Psoas muscle (tissue), 7 donors: ENCODE measurements at regions not wholly inside any gene's neighbourhood (a gene's known extent, or its start where the extent isn't known, plus 50 kb on each side); places are given as distances from the start of the nearest gene placed in this dataset.

Experiments used
- ATAC-seq, 4 donors: fragments of 200-7000 bp; cut with Tn5 transposase; one replicate each; pipeline ENCODE4 v1.9.1; 2020; ENCODE audit warnings: moderate library complexity in 3 of 4, mild to moderate bottlenecking in 2 of 4
- DNase-seq, 2 donors: peaks; one replicate each; pipeline ENCODE4 v3.0.0-alpha.2; 2020
- H3K27ac ChIP-seq: fragments of 200-600 bp; one replicate; pipeline ENCODE4 v1.8.0; 2022
- H3K27me3 ChIP-seq, 3 donors: fragments of 200-600 bp in 1 of 3; one replicate each; pipeline versions ENCODE4 v1.6.1 to v1.8.0; 2013 to 2022; ENCODE audit warnings: low read length in 2 of 3, mild to moderate bottlenecking in 2 of 3, moderate library complexity in 1 of 3; ENCODE audit not compliant: insufficient read depth in 3 of 3
- H3K36me3 ChIP-seq, 2 donors: fragments of 200-600 bp in 1 of 2; one replicate each; pipeline versions ENCODE4 v1.6.1 to v1.8.0; 2013 to 2022; ENCODE audit warnings: low read depth in 1 of 2, mild to moderate bottlenecking in 1 of 2, moderate library complexity in 1 of 2; ENCODE audit not compliant: insufficient read depth in 1 of 2
- H3K4me1 ChIP-seq: fragments of 200-600 bp; one replicate; pipeline ENCODE4 v1.8.0; 2022
- H3K4me3 ChIP-seq: fragments of 200-600 bp; one replicate; pipeline ENCODE4 v1.8.0; 2022; ENCODE audit warnings: mild to moderate bottlenecking
- H3K9me3 ChIP-seq: fragments of 200-600 bp; one replicate; pipeline ENCODE4 v1.8.0; 2022
- CTCF ChIP-seq: fragments of 200-600 bp; IDR thresholded peaks from one replicate; pipeline ENCODE4 v1.8.0; 2022; ENCODE audit warnings: antibody characterized with exemption
- WGBS, 3 donors: extraction: QIAGEN DNeasy Blood & Tissue Kit; methylation state at CpG; one replicate each; pipeline versions ENCODE4 v1.1.6 to v1.1.7; 2013; 5-methylcytosine and 5-hydroxymethylcytosine counted together
- intact Hi-C, 2 donors: fragments of 100-400 bp; cut with DNase I; formaldehyde crosslinking; loops; one replicate each; pipeline versions ENCODE4 v1.11.0 to v1.14.2; 2022
- donor health status: healthy with polysubstance abuse.
- donor health status: DM: no; HTN: no; CAD: no; lungs with moderate emphysema.
- donor health status: Bipolar disorder and iron deficiency.
- donor health status: healthy.
- donor health status: DM: yes; HTN: yes; CAD: no.
- donor health status: DM: no; HTN: no; CAD: no.
- donor health status: DM: yes; HTN: yes; CAD: no.

- no peaks in the 10 kb centered on the region for H3K36me3 ChIP-seq
- no peak overlapping the region for H3K27ac ChIP-seq
- intact Hi-C loops: no loop called here
- ATAC-seq (no peak), DNase-seq (no peak)
- H3K9me3 ChIP-seq: no peaks in the 10 kb centered on the region
- H3K4me3 ChIP-seq: no peak overlapping the region
- TF ChIP-seq CTCF: no peak
- H3K4me1 ChIP-seq: no peaks in the 10 kb centered on the region
- 87 to 94% (median 92%) methylated on average over 8 of the region's 8 CpGs for WGBS, 3 donors
- H3K27me3 ChIP-seq: no peaks in the 10 kb centered on the region
These were observed 50.6 kb upstream of the C1QTNF9B start for GRCh38 chr13:23947893-23948292.

DNA sequence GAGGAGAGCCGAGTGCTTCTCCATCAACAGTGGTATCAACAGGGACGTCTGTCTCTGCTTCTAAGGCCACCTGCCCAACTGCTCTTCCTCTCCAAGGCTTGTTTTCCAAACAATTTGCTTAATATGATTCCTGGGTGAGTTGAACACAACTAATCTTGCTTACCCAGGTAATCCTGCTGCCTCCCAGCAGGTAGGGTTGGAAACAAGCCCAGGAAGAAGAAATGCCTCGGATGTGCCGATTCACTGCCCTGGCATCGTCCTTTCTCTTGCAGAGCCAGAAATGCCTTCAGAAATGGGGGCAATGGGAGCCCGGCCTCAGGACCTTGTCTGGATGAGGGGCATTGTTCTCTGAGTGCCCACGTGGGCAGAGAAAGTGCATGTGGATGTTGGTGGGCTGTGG, 51.9 kb upstream of the C1QTNF9B start:
- DNase-seq (no peak), ATAC-seq (no peak)
- WGBS, 3 donors: 79 to 84% (median 83%) methylated on average over 7 of the region's 7 CpGs
- no peak overlapping the region for H3K27ac ChIP-seq
- no peak for TF ChIP-seq CTCF
- no peaks in the 10 kb centered on the region for H3K9me3 ChIP-seq
- H3K27me3 ChIP-seq: peaks cover 0 to 3% (median 0%) of the 10 kb centered on the region in 3 donors
- H3K4me3 ChIP-seq: no peak overlapping the region
- intact Hi-C loops: no loop called here
- H3K4me1 ChIP-seq: no peaks in the 10 kb centered on the region
- H3K36me3 ChIP-seq: no peaks in the 10 kb centered on the region

GRCh38 chr13:23949736-23950135, 52.4 kb upstream of the C1QTNF9B start:
- DNase-seq: no peak
- no peaks in the 10 kb centered on the region for H3K36me3 ChIP-seq
- ATAC-seq: no peak
- no peaks in the 10 kb centered on the region for H3K4me1 ChIP-seq
- intact Hi-C loops: no loop called here
- 72 to 76% (median 75%) methylated on average over 4 of the region's 4 CpGs for WGBS, 3 donors
- no peak for TF ChIP-seq CTCF
- H3K9me3 ChIP-seq: no peaks in the 10 kb centered on the region
- H3K4me3 ChIP-seq: no peak overlapping the region
- no peak overlapping the region for H3K27ac ChIP-seq
- peaks cover 0 to 3% (median 0%) of the 10 kb centered on the region in 3 donors for H3K27me3 ChIP-seq

DNA sequence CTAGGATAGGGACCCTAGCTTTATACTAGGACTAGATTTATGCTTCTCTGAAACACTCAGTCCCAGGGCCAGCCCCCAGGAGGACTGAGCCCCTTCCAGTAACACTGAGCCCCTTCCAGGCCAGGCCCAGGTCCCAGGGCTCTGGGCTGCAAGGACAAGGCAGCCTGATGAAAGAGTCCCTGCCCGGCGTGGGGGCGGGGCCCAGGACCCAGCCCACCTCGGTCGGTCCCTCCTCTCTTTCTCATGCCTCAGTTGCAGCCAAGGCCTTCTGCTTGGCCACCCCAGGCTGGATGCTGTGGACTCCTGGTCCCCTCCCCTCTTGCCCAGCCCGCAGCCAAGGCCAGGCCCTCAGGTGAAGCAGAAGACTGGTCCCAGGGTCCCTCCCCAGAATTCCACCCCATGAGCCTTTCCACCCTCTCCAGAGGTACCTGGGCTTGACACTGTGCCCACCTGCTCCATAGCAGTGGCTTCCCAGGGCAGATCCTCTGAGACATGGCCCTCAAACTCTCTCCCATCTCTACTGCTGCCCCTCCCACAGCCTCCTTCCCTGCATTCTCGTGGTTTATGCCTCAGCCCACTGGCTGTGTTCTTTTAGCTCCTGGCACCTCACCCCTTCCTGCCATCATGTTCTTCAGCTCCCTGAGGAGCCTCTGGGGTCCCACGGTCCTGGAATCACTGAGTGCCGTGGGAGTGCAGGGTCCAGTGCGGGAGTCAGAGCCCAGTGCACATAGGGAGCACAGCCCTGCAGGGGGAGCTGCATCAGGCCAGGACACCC, 53.6 kb upstream of the C1QTNF9B start:
- H3K9me3 ChIP-seq: no peaks in the 10 kb centered on the region
- H3K36me3 ChIP-seq: no peaks in the 10 kb centered on the region
- H3K27me3 ChIP-seq: peaks cover 0 to 3% (median 0%) of the 10 kb centered on the region in 3 donors
- intact Hi-C loops: no loop called here
- DNase-seq (no peak), ATAC-seq (no peak)
- H3K4me3 ChIP-seq: no peak overlapping the region
- no peaks in the 10 kb centered on the region for H3K4me1 ChIP-seq
- WGBS, 3 donors: 86% methylated on average over 10 of the region's 10 CpGs
- no peak for TF ChIP-seq CTCF
- H3K27ac ChIP-seq: no peak overlapping the region

GRCh38 chr13:23952796-23953195, 55.5 kb upstream of the C1QTNF9B start:
- no peaks in the 10 kb centered on the region for H3K4me1 ChIP-seq
- 87 to 93% (median 88%) methylated on average over 13 of the region's 13 CpGs for WGBS, 3 donors
- intact Hi-C loops: no loop called here
- no peaks in the 10 kb centered on the region for H3K36me3 ChIP-seq
- TF ChIP-seq CTCF: no peak
- no peak for ATAC-seq
- DNase-seq: no peak
- H3K9me3 ChIP-seq: no peaks in the 10 kb centered on the region
- H3K27ac ChIP-seq: no peak overlapping the region
- peaks cover 0 to 3% (median 0%) of the 10 kb centered on the region in 3 donors for H3K27me3 ChIP-seq
- no peak overlapping the region for H3K4me3 ChIP-seq
